ENCODE measurements at regions not wholly inside any gene's neighbourhood (a gene's known extent, or its start where the extent isn't known, plus 50 kb on each side); places are given as distances from the start of the nearest gene placed in this dataset.

DNA sequence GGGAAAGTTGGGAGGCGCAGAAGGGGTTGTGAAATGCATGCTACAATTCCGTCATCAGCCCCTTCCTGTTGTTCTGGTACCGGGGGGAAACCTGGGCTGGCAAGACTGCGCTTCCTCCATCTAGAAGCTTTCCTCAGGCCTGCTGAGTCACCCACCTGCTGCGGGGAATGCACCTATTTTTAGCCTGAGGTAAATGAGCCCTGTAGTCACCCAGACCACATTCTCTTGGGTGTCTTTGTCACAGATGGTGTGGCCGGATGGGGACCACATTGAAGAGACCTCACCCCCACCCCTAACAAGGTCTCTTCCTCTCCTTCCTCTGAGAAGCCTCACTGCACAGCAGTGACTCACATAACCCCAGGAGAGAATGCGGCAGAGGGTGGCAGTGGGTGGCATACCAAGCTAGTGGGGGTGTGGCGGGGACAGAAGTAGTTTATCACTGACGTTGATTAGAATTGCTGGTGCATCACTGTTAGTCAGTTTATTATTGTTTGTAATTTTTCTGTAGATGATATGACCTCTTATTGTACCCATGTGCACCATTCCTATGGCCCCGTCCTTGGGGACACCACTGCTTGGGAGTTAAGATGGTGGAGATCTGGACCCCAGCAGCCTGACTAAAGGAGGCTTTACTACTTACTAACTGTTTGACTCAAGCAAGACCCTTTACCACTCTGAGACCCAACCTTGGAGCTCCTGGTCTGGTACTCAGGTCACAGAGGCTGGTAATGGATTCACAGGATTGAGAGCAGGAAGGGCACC is 83.0 kb upstream of the DUSP5 start:
- DNase-seq (ENCODE audit: low read depth in 2 of 2), result peak; percentile 74 to 75

DNA sequence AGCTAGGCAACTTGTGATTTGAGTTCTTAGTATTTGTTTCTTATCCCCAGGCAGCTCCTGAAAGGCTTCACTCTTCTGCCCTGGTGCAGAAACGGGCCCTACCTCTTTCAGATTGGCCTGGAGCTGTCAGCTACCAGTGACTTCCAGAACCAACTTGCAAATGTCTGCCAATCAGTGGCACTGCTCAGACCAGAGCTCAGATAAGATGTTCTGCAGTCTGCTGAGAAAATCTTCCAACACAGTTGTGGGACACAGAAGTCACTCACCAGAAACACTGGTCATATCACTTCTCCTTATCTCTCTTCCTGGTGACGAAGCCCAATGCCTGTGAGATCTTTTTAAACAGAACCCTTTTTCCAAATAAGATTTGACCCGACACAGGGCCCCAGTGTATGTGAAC is 81.9 kb upstream of the DUSP5 start:
- DNase-seq (ENCODE audit: low read depth in 2 of 2), result no peak

- DNase-seq (ENCODE audit: low read depth in 2 of 2), result no peak
Measured at GRCh38 chr10:110416776-110417711, 80.7 kb upstream of the DUSP5 start.

DNA sequence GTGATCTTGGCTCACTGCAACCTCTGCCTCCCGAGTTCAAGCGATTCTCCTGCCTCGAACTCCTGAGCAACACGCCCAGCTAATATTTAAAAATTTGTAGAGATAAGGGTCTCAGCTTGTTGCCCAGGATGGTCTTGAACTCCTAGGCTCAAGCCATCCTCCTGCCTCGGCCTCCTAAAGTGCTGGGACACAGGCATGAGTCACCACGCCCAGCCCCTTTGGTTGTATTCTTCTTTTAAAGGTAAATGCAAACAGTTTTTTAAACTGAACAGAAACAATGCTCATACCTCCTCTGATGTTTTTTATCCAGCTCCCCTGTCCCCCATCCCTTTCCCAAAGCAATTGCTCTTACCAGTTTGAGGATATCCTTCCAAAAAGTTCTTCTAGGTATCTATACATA is 79.5 kb upstream of the DUSP5 start:
- no peak for DNase-seq (ENCODE audit: low read depth in 2 of 2)

DNA sequence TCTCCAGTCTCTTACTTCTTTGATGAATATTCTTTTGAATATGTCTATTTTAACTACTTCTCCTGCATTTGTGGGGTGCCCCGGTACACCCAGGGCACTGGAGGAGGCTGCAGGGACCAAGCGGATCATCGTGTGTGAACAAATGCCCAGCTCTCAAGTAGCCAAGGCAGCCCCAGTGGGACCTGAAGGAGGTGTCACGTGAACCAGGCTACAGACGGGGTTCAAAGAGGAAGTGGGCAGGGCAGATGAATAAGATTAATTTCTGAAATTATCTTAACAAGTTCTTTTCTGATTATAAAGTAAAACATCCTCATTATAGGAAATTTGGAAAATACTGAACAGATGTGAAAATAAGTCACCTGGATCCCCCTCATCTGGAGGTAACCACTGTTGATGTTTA is 78.4 kb upstream of the DUSP5 start:
- no peak for DNase-seq (ENCODE audit: low read depth in 2 of 2)

DNA sequence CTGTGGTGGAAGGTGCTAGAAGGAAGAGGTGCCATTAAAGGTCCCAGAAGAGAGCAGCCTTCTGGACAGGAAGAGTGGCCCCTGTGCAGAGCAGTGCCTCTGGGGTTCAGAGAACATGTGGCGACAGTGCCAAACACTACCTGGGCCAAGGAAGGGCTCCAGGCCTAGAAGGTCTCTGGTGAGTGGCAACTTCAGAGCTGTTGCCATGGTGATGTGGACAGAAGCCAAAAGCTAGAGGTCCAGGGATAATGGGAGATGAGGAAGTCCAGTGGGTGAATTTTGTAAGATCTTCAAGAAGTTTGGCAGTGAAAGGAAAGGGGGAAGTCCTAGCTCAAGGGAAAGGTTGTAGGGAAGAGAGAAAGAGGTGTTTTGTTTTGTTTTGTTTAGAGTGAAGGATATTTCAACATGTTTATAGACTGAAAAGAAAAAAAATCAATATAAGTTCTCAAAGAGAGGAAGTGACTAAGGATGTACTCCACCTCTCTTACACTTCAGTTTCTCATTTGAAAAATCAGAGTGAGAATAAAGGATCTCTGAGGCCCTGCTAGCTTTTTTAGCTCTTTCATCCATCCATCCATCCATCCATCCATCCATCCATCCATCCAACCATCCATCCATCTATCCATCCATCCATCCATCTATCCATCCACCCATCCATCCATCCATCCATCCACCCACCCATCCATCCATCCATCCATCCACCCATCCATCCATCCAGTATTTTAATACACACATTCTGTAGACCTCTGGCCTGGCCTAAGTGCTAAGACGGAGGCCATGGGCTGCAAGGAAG is 77.1 kb upstream of the DUSP5 start:
- DNase-seq (ENCODE audit: low read depth in 2 of 2), result no peak

DNA sequence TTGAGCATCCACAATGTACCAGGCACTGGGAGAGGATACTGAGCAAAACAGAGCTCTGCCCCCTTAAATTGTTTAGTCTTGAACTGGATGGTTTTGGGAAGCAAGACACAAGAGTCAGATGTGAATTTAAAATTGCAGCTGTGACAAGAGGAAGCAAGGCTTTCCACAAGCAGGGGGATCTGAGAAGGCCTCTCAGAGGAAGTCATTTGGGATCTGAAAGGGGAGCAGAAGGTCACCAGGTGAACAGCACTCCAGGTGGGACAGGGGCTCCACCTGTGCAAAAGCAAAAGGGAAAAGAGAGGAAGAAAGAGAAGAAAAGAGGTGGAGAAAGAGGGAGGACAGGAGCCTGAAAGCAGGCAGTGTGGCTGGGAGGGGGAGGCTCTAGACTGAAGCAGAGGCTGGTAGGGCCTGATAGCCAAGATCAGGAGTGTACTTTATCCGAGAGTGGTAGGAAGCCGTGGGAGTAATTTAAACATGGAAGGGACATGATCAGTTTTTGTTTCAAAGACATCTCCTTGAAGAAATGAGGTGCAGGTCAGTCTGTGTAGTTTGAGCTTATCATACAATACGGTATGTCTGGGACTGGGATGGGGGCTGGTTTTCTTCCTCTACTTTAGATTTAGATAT is 76.1 kb upstream of the DUSP5 start:
- DNase-seq (ENCODE audit: low read depth in 2 of 2), result no peak

DNA sequence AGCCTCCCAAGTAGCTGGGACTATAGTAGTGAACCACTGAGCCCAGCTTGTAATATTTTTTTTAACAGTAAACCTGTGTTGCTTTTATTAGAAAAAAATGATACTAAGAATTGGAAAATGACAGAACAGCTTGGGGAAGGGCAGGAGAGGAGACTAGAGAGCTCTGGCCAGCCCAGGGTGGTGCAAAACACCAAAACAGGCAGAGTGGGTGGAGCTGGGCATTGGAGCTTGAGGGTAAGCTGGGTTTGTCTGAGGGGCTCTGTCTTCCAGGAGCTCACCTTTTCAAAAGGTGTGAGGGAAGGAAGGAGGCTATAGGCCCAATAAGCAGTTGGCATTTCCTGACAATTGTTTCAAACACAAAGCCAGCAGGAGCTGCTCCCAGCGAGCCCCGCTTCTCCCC is 75.2 kb upstream of the DUSP5 start:
- DNase-seq (ENCODE audit: low read depth in 2 of 2), result no peak

DNA sequence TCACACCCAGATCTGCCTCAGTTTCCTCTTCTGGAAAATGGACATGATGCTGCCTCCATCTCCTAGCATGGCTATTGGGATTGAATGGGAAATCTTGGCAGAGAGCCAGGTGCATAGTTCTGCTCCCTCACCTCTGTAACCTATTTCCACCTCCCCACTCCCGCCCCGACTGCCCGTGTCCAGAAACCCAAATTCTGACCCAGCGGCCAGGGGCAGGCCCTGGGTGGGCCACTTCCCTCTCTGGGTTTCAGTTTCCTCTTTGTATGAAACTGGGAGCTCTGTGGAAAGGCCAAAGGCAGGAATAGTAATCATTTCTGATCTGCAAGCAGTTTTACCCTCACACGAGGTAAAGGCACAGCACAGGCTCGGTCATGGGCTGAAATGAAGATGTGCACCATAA is 74.1 kb upstream of the DUSP5 start:
- DNase-seq (ENCODE audit: low read depth in 2 of 2), result no peak

DNA sequence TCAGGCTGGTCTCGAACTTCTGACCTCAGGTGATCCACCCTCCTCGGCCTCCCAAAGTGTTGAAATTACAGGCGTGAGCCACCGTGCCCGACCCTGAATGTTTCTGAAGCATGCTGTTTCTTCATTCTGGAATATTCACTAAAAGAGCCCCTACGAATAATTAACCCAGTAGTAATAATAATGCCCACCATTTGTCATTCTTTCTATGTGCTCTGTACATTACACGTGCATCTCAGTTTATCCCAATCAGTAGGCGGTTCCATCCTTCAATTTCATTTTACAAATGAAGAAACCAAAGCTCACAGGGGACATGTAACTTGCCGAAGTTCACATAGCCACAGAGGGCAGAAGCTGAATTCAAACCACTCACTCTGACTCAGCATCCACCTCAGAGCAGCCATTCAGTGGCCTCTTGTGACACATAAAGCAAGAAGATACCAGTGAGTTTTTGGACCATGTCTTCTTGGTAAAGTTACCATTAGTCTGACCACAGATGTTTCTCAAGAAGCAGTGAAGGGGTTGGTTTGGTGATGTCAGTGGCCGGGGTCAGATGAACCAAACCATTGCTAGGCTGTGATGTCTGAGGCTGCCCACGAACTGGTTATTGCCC is 71.9 kb upstream of the DUSP5 start:
- DNase-seq (ENCODE audit: low read depth in 2 of 2), result peak; percentile 23 to 40

GRCh38 chr10:110426294-110427181 is 71.2 kb upstream of the DUSP5 start:
- no peak for DNase-seq (ENCODE audit: low read depth in 2 of 2)

- no peak for DNase-seq (ENCODE audit: low read depth in 2 of 2)
Measured at GRCh38 chr10:110429301-110429700, 68.4 kb upstream of the DUSP5 start.

DNA sequence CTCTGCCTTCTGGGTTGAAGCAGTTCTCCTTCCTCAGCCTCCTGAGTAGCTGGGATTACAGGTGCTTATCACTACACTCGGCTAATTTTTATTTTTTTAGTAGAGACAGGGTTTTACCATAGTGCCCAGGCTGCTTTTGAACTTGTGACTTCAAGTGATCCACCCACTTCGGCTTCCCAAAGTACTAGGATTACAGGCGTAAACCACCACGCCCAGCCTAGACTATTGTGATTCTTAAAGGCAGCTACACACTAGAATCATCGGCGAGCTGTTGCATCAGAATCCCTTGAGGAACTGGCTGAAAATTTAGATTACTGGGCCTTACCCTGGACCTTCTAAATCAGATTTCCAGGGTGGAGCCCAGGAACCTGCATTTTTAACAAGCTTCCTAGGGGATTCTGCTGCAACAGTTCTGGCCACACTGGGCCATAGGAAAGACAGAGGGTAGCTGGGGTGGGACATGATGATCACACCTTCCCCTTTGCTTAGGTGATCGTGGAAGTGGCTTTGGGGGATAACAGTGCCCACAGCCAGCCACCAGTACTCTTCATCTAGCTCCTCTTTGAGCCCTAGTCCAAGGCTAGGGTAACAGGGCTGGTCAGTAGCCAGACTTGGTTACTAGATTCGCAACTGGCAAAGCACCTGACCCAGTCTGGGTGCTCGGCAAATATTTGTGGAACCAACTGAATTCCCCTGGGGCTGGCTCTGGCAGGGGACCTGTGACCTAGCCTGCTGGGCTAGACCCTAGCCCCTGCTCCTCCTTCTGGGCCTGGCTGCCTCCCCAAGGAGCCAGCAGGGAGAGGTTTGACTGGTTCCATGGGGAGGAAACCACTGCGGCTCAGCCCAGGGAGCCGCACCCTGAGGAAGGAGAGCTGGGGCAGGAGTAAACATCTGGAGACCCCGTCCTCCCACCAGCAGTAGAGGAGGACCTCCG is 67.1 kb upstream of the DUSP5 start:
- DNase-seq (ENCODE audit: low read depth in 2 of 2), result no peak

GRCh38 chr10:110431659-110432058 is 66.0 kb upstream of the DUSP5 start:
- no peak for DNase-seq (ENCODE audit: low read depth in 2 of 2)

GRCh38 chr10:110432084-110432483 is 65.6 kb upstream of the DUSP5 start:
- no peak for DNase-seq (ENCODE audit: low read depth in 2 of 2)

- no peak for DNase-seq (ENCODE audit: low read depth in 2 of 2)
Measured at GRCh38 chr10:110432814-110433565, 64.7 kb upstream of the DUSP5 start.

- DNase-seq (ENCODE audit: low read depth in 2 of 2), result no peak
Measured at GRCh38 chr10:110433740-110434139, 64.0 kb upstream of the DUSP5 start.

GRCh38 chr10:110434489-110435096 is 63.1 kb upstream of the DUSP5 start:
- DNase-seq (ENCODE audit: low read depth in 2 of 2), result no peak
